Endothelial cell of umbilical vein (primary cell): ENCODE measurements at regions not wholly inside any gene's neighbourhood (a gene's known extent, or its start where the extent isn't known, plus 50 kb on each side); places are given as distances from the start of the nearest gene placed in this dataset.

Experiments
- BruUV-seq: library from RNA; stranded (reverse); fragments of 400-500 nt; replicated peaks from 2 replicates; lab custom pipeline; 2021; lab: Mats Ljungman, UMichigan
- CTCF ChIA-PET: fragments of 300-600, 350-600 bp; sonication (Branson Sonifier 250); formaldehyde crosslinking; loops from one replicate; lab custom pipeline; 2021; ENCODE audit warnings: antibody characterized with exemption, inconsistent platforms; lab: Charles Lee
- POLR2A ChIA-PET: fragments of 300-600, 350-600 bp; sonication (Branson Sonifier 250); formaldehyde crosslinking; loops from one replicate; lab custom pipeline; 2021; ENCODE audit warnings: antibody characterized with exemption, inconsistent platforms; lab: Charles Lee
- DNase-seq: peaks from one replicate; pipeline ENCODE4 v3.0.0-alpha.2; 2011; ENCODE audit warnings: low read depth, low spot score
- FAIRE-seq: peaks from 2 replicates; lab custom pipeline; 2011; peaks lifted over from hg19 to GRCh38; lab: Jason Lieb, UNC
- H2AFZ ChIP-seq: 2 replicates; pipeline ENCODE4 v1.6.0; 2012; ENCODE audit warnings: low read depth, low read length, control low read depth, inconsistent platforms
- H3K27ac ChIP-seq: 2 replicates; pipeline ENCODE4 v1.5.1; 2011; ENCODE audit warnings: low read depth, mild to moderate bottlenecking, control low read depth, low read length, moderate library complexity; ENCODE audit not compliant: insufficient read depth
- H3K27me3 ChIP-seq, 2 experiments: 2 replicates each; pipeline versions ENCODE4 v1.6.0 to v1.6.1; 2011; ENCODE audit warnings: low read length in 2 of 2, mixed read lengths in 1 of 2; ENCODE audit not compliant: control insufficient read depth in 2 of 2, insufficient read depth in 2 of 2
- H3K36me3 ChIP-seq, 2 experiments: 2 replicates in 1 of 2; 3 replicates in 1 of 2; pipeline ENCODE4 v1.5.1; 2011; ENCODE audit warnings: low read length in 2 of 2, mild to moderate bottlenecking in 1 of 2, moderate library complexity in 1 of 2; ENCODE audit not compliant: control insufficient read depth in 2 of 2, insufficient read depth in 2 of 2; ENCODE audit errors: extremely low read depth in 1 of 2
- H3K4me1 ChIP-seq: 3 replicates; pipeline ENCODE4 v1.5.1; 2011; ENCODE audit warnings: mild to moderate bottlenecking, low read length; ENCODE audit not compliant: control insufficient read depth, insufficient read depth; ENCODE audit errors: extremely low read depth
- H3K4me2 ChIP-seq: 2 replicates; pipeline ENCODE4 v1.6.1; 2011; ENCODE audit warnings: low read length, control low read depth, mixed read lengths; ENCODE audit not compliant: insufficient read depth
- H3K4me3 ChIP-seq, 3 experiments: fragments of 200-600 bp in 1 of 3; sonication (generic), shearing (Covaris generic) in 1 of 3; replicated peaks in 1 of 3; 2 replicates each; pipeline ENCODE4 v1.5.1; 2011 to 2016; ENCODE audit warnings: control low read depth in 3 of 3, low read length in 3 of 3, mild to moderate bottlenecking in 2 of 3, inconsistent platforms in 1 of 3, low read depth in 1 of 3, moderate library complexity in 1 of 3; ENCODE audit not compliant: insufficient read depth in 1 of 3
- H3K79me2 ChIP-seq: 2 replicates; pipeline ENCODE4 v1.6.0; 2012; ENCODE audit warnings: low read length, inconsistent platforms; ENCODE audit not compliant: control insufficient read depth, insufficient read depth
- H3K9ac ChIP-seq: replicated peaks from 2 replicates; pipeline ENCODE3; 2011; ENCODE audit warnings: low read length, control low read depth; ENCODE audit not compliant: insufficient read depth; ENCODE audit errors: extremely low read depth
- H3K9me1 ChIP-seq: replicated peaks from 3 replicates; pipeline ENCODE4 v1.6.0; 2011; ENCODE audit warnings: mild to moderate bottlenecking, low read length; ENCODE audit not compliant: control insufficient read depth, insufficient read depth; ENCODE audit errors: extremely low read depth
- H3K9me3 ChIP-seq: replicated peaks from 2 replicates; pipeline ENCODE4 v1.5.1; 2012; ENCODE audit warnings: low read length, inconsistent platforms; ENCODE audit not compliant: control insufficient read depth, insufficient read depth
- H4K20me1 ChIP-seq: replicated peaks from 2 replicates; pipeline ENCODE3; 2011; ENCODE audit warnings: mild to moderate bottlenecking, low read length; ENCODE audit not compliant: control insufficient read depth, insufficient read depth; ENCODE audit errors: extremely low read depth
- EZH2 ChIP-seq: IDR thresholded peaks from 2 replicates; pipeline ENCODE4 v1.6.1; 2012; ENCODE audit warnings: borderline replicate concordance, low read depth, mild to moderate bottlenecking, moderate library complexity, low read length, inconsistent platforms; ENCODE audit not compliant: severe bottlenecking
- FOS ChIP-seq: IDR thresholded peaks from 2 replicates; pipeline ENCODE4 v1.6.1; 2011; ENCODE audit warnings: mild to moderate bottlenecking, low read length, moderate library complexity, borderline replicate concordance; ENCODE audit not compliant: insufficient read depth
- GATA2 ChIP-seq: IDR thresholded peaks from 2 replicates; pipeline ENCODE4 v1.7.0; 2011; ENCODE audit warnings: low read depth, mild to moderate bottlenecking, moderate library complexity, mixed read lengths, low read length; ENCODE audit not compliant: insufficient read length, insufficient read depth
- JUN ChIP-seq: IDR thresholded peaks from 2 replicates; pipeline ENCODE4 v1.6.1; 2011; ENCODE audit warnings: borderline replicate concordance, low read depth; ENCODE audit not compliant: insufficient read length, insufficient read depth
- MYC ChIP-seq: IDR thresholded peaks from one replicate; pipeline ENCODE4 v1.6.1; 2011; ENCODE audit warnings: mild to moderate bottlenecking, low read depth, low read length
- POLR2A ChIP-seq: IDR thresholded peaks from 2 replicates; pipeline ENCODE4 v1.6.1; 2012; ENCODE audit warnings: low read depth, mild to moderate bottlenecking, control low read depth, low read length
- POLR2AphosphoS5 ChIP-seq: IDR thresholded peaks from 2 replicates; pipeline ENCODE4 v1.6.1; 2012; ENCODE audit warnings: low read depth, mild to moderate bottlenecking, control low read depth, low read length, moderate library complexity; ENCODE audit not compliant: insufficient read depth
- dilution Hi-C: fragments of 300-500 bp; cut with MboI; formaldehyde crosslinking; loops from one replicate; pipeline ENCODE4 v1.15.0; 2019; ENCODE audit warnings: low sequenced_read_pairs; ENCODE audit not compliant: extremely low pct_ligation_motif_present
- intact Hi-C: fragments of 100-400 bp; cut with micrococcal nuclease; formaldehyde crosslinking; loops from one replicate; pipeline ENCODE4 v1.10.0; 2022
- TF ChIP-seq, protein P1 (sequence below): IDR thresholded peaks from 2 replicates; pipeline ENCODE4 v1.6.1; 2011; ENCODE audit not compliant: insufficient read depth, insufficient read length
- TF ChIP-seq, protein P2 (sequence below), 2 donors: IDR thresholded peaks; 1 replicate in 1 of 2; 2 replicates in 1 of 2; pipeline ENCODE4 v1.5.1; 2011; ENCODE audit warnings: low read length in 2 of 2, mild to moderate bottlenecking in 2 of 2, moderate library complexity in 2 of 2, control low read depth in 1 of 2, inconsistent platforms in 1 of 2, low read depth in 1 of 2; ENCODE audit not compliant: insufficient read depth in 1 of 2; ENCODE audit errors: extremely low read depth in 1 of 2

- Histone ChIP-seq H2AFZ (no peak overlapping the region), H3K27me3 (no peaks in the 10 kb centered on the region), H3K4me2 (no peak overlapping the region), H3K4me1 (no peaks in the 10 kb centered on the region), H3K4me3 (no peak overlapping the region), H4K20me1 (no peaks in the 10 kb centered on the region), H3K79me2 (no peaks in the 10 kb centered on the region), H3K9me1 (no peaks in the 10 kb centered on the region), H3K27ac (no peak overlapping the region), H3K9me3 (no peaks in the 10 kb centered on the region), H3K9ac (no peak overlapping the region), H3K36me3 (no peaks in the 10 kb centered on the region)
- intact Hi-C loops (loop anchor here (5.0 kb wide), 1 partner anchor 47 kb away; no protein-coding TSS in a partner anchor), dilution Hi-C loops (no loop called here)
- BruUV-seq, result no TSS peak
- DNase-seq, result no peak
- CTCF ChIA-PET, result no interaction called here
- POLR2A ChIA-PET, result no interaction called here
- TF ChIP-seq FOS (no peak), JUN (no peak), GATA2 (no peak), POLR2A (no peak), POLR2AphosphoS5 (no peak), MYC (no peak), EZH2 (no peak)
- TF ChIP-seq, protein P1, sequence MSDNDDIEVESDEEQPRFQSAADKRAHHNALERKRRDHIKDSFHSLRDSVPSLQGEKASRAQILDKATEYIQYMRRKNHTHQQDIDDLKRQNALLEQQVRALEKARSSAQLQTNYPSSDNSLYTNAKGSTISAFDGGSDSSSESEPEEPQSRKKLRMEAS, result no peak
- TF ChIP-seq, protein P2, sequence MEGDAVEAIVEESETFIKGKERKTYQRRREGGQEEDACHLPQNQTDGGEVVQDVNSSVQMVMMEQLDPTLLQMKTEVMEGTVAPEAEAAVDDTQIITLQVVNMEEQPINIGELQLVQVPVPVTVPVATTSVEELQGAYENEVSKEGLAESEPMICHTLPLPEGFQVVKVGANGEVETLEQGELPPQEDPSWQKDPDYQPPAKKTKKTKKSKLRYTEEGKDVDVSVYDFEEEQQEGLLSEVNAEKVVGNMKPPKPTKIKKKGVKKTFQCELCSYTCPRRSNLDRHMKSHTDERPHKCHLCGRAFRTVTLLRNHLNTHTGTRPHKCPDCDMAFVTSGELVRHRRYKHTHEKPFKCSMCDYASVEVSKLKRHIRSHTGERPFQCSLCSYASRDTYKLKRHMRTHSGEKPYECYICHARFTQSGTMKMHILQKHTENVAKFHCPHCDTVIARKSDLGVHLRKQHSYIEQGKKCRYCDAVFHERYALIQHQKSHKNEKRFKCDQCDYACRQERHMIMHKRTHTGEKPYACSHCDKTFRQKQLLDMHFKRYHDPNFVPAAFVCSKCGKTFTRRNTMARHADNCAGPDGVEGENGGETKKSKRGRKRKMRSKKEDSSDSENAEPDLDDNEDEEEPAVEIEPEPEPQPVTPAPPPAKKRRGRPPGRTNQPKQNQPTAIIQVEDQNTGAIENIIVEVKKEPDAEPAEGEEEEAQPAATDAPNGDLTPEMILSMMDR (IDR thresholded peaks at IDR 0.05; ENCODE audit: extremely low read depth in 1 of 2, insufficient read depth in 1 of 2, low read depth in 1 of 2, low read length in 2 of 2), result no peak
- no peak for FAIRE-seq
These were observed 283.5 kb upstream of the HABP2 start for GRCh38 chr10:113269333-113269732.
